OCI-LY7 (cell line): ENCODE measurements at regions not wholly inside any gene's neighbourhood (a gene's known extent, or its start where the extent isn't known, plus 50 kb on each side); places are given as distances from the start of the nearest gene placed in this dataset.
"Not testable (repeated sequence)": the region's sequence is repeated elsewhere in the genome, so short reads cannot be mapped to it uniquely, and the experiment has no call there.

ENCODE experiments used
- BruUV-seq: library from RNA; stranded (reverse); fragments of 400-500 nt; replicated peaks from 2 replicates; lab custom pipeline; 2021; lab: Mats Ljungman, UMichigan
- CTCF ChIA-PET: fragments of 300-600 bp; sonication (Branson Sonifier 250); formaldehyde crosslinking; loops from one replicate; lab custom pipeline; 2022; ENCODE audit warnings: antibody characterized with exemption; ENCODE audit not compliant: unreplicated experiment; lab: Charles Lee
- POLR2A ChIA-PET: fragments of 300-600 bp; sonication (Branson Sonifier 250); formaldehyde crosslinking; loops from one replicate; lab custom pipeline; 2022; ENCODE audit warnings: antibody characterized with exemption; lab: Charles Lee
- DNase-seq: peaks from one replicate; pipeline ENCODE4 v3.0.0-alpha.2; 2015; ENCODE audit warnings: low spot score
- H2AFZ ChIP-seq: fragments of 200-600 bp; sonication (generic), shearing (Covaris generic); 2 replicates; pipeline ENCODE4 v1.6.1; 2014; ENCODE audit warnings: mild to moderate bottlenecking, antibody characterized with exemption, low read length, moderate library complexity
- H3K27ac ChIP-seq: fragments of 200-600 bp; sonication (generic); 2 replicates; pipeline ENCODE4 v1.5.1; 2014; ENCODE audit warnings: mixed run types, low read depth, mild to moderate bottlenecking, moderate library complexity, low read length, inconsistent platforms; ENCODE audit not compliant: poor library complexity, severe bottlenecking
- H3K36me3 ChIP-seq: fragments of 200-600 bp; sonication (generic); 2 replicates; pipeline ENCODE4 v1.6.1; 2014; ENCODE audit warnings: mild to moderate bottlenecking, antibody characterized with exemption, low read length, moderate library complexity, mixed read lengths; ENCODE audit not compliant: insufficient read depth
- H3K4me1 ChIP-seq: fragments of 200-600 bp; sonication (generic); 2 replicates; pipeline ENCODE4 v1.5.1; 2014; ENCODE audit warnings: mild to moderate bottlenecking, low read length; ENCODE audit not compliant: insufficient read depth, poor library complexity, severe bottlenecking
- H3K4me2 ChIP-seq: fragments of 200-600 bp; sonication (generic); 2 replicates; pipeline ENCODE4 v1.6.1; 2014; ENCODE audit warnings: mild to moderate bottlenecking, low read length
- H3K4me3 ChIP-seq: fragments of 200-600 bp; sonication (generic); 2 replicates; pipeline ENCODE4 v1.5.1; 2014; ENCODE audit warnings: mild to moderate bottlenecking, low read depth, low read length; ENCODE audit not compliant: poor library complexity, severe bottlenecking
- H3K79me2 ChIP-seq: fragments of 200-600 bp; sonication (generic); 2 replicates; pipeline ENCODE4 v1.6.1; 2016; ENCODE audit warnings: low read depth, mild to moderate bottlenecking, low read length, moderate library complexity, mixed read lengths; ENCODE audit not compliant: insufficient read depth
- H3K9me2 ChIP-seq: fragments of 200-600 bp; sonication (generic); 2 replicates; pipeline ENCODE4 v1.6.1; 2016; ENCODE audit warnings: mild to moderate bottlenecking, low read length, mixed read lengths; ENCODE audit not compliant: insufficient read depth
- H3K9me3 ChIP-seq: fragments of 200-600 bp; sonication (generic); 2 replicates; pipeline ENCODE4 v1.6.1; 2014; ENCODE audit warnings: mild to moderate bottlenecking, mixed run types, low read length, mixed read lengths
- H4K20me1 ChIP-seq: fragments of 200-600 bp; sonication (generic); 2 replicates; pipeline ENCODE4 v1.6.1; 2014; ENCODE audit warnings: mild to moderate bottlenecking, antibody characterized with exemption, low read length, moderate library complexity, mixed read lengths; ENCODE audit not compliant: insufficient read depth
- EZH2phosphoT487 ChIP-seq: fragments of 200-600 bp; sonication (generic); IDR thresholded peaks from 2 replicates; pipeline ENCODE4 v1.6.1; 2018; ENCODE audit warnings: low read depth, borderline replicate concordance, mild to moderate bottlenecking, mixed run types, antibody characterized with exemption, low read length, moderate library complexity, mixed read lengths
- intact Hi-C: fragments of 100-400 bp; cut with micrococcal nuclease; formaldehyde crosslinking; loops from one replicate; pipeline ENCODE4 v1.10.0; 2022; ENCODE audit not compliant: unreplicated experiment
- TF ChIP-seq, protein P1 (sequence below): fragments of 200-600 bp; sonication (generic); conservative IDR thresholded peaks from 2 replicates; pipeline ENCODE4 v1.5.1; 2014; ENCODE audit warnings: mild to moderate bottlenecking, antibody characterized with exemption, low read length, moderate library complexity, mixed read lengths

DNA sequence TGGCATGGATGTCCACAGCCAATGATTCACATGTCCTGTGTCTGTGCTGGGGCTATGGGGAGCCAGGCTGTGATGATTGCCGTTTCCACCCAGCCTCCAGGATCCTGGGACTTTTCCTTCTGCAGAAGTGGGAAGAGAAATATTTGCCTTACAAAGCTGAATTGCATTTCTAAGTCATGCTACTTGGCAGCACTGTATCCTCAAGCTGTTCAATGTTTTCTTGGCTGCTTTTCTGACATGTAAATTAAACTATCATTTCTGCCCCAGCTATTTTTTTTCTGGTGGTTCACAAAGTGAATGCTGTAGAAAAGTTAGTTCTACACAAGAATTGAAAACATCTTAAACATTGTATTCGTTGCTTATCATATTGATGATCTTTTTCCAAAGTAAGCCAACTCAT lies 51.9 kb upstream of the TCERG1L start:
- DNase-seq = no peak
- no peak for TF ChIP-seq EZH2phosphoT487
- TF ChIP-seq, protein P1, sequence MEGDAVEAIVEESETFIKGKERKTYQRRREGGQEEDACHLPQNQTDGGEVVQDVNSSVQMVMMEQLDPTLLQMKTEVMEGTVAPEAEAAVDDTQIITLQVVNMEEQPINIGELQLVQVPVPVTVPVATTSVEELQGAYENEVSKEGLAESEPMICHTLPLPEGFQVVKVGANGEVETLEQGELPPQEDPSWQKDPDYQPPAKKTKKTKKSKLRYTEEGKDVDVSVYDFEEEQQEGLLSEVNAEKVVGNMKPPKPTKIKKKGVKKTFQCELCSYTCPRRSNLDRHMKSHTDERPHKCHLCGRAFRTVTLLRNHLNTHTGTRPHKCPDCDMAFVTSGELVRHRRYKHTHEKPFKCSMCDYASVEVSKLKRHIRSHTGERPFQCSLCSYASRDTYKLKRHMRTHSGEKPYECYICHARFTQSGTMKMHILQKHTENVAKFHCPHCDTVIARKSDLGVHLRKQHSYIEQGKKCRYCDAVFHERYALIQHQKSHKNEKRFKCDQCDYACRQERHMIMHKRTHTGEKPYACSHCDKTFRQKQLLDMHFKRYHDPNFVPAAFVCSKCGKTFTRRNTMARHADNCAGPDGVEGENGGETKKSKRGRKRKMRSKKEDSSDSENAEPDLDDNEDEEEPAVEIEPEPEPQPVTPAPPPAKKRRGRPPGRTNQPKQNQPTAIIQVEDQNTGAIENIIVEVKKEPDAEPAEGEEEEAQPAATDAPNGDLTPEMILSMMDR = no peak
- no peaks in the 10 kb centered on the region for H3K9me3 ChIP-seq

DNA sequence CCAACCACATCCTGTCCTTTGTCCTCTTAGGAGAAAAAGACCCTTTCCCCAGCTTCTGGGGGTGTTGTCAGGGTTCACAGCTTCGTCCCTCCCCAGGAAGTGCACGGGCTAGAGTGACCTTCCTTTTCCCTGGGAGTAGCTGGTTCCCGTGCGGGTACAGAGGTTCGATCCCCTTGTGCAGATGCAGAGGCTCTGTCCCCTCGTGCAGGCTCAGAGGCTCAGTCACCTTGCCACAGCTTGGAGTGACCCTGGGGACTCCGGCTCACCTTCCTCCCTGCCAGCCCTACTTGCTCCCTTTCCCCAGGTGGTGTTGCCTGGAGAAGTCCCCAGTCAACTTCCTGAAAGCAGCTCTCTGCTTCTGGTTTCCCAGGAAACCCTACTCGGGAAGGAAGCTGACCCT lies 60.0 kb upstream of the TCERG1L start:
- no peaks in the 10 kb centered on the region for H3K9me2 ChIP-seq
- no peaks in the 10 kb centered on the region for H4K20me1 ChIP-seq
- no peaks in the 10 kb centered on the region for H3K36me3 ChIP-seq
- POLR2A ChIA-PET = no interaction called here
- no peak overlapping the region for H2AFZ ChIP-seq
- no peaks in the 10 kb centered on the region for H3K79me2 ChIP-seq
- no peak for DNase-seq
- no peaks in the 10 kb centered on the region for H3K4me1 ChIP-seq
- CTCF ChIA-PET = no interaction called here
- no peak overlapping the region for H3K4me3 ChIP-seq
- BruUV-seq = no TSS peak
- no peak overlapping the region for H3K4me2 ChIP-seq
- TF ChIP-seq EZH2phosphoT487 = no peak
- TF ChIP-seq, protein P1 = no peak
- no peak overlapping the region for H3K27ac ChIP-seq
- no peaks in the 10 kb centered on the region for H3K9me3 ChIP-seq
- intact Hi-C loops = no loop called here

More for the DNA sequence above, 51.9 kb upstream of the TCERG1L start:
- no peaks in the 10 kb centered on the region for H3K79me2 ChIP-seq
- H3K4me3 ChIP-seq = no peak overlapping the region
- ChIA-PET CTCF (no interaction called here), POLR2A (no interaction called here)
- no peaks in the 10 kb centered on the region for H3K9me2 ChIP-seq
- no TSS peak for BruUV-seq
- intact Hi-C loops = no loop called here
- no peaks in the 10 kb centered on the region for H4K20me1 ChIP-seq
- no peak overlapping the region for H3K4me2 ChIP-seq
- H3K4me1 ChIP-seq = no peaks in the 10 kb centered on the region
- H2AFZ ChIP-seq = no peak overlapping the region
- H3K27ac ChIP-seq = no peak overlapping the region
- H3K36me3 ChIP-seq = no peaks in the 10 kb centered on the region

- Histone ChIP-seq H3K79me2 (no peaks in the 10 kb centered on the region), H3K9me3 (no peaks in the 10 kb centered on the region), H3K4me3 (no peak overlapping the region), H3K4me1 (no peaks in the 10 kb centered on the region), H3K36me3 (no peaks in the 10 kb centered on the region), H4K20me1 (no peaks in the 10 kb centered on the region), H3K9me2 (no peaks in the 10 kb centered on the region), H3K4me2 (no peak overlapping the region), H3K27ac (no peak overlapping the region), H2AFZ (no peak overlapping the region)
- intact Hi-C loops = no loop called here
- DNase-seq = no peak
- no TSS peak for BruUV-seq
- POLR2A ChIA-PET = no interaction called here
- TF ChIP-seq EZH2phosphoT487 = no peak
- TF ChIP-seq, protein P1 = no peak
- CTCF ChIA-PET = no interaction called here
Observed at GRCh38 chr10:131381576-131381975, 70.1 kb upstream of the TCERG1L start.

GRCh38 chr10:131385161-131385872 lies 73.8 kb upstream of the TCERG1L start:
- intact Hi-C loops, CTCF ChIA-PET: not testable (repeated sequence)

More at GRCh38 chr10:131385161-131385872, 73.8 kb upstream of the TCERG1L start:
- H3K9me3 ChIP-seq, H4K20me1 ChIP-seq, H3K9me2 ChIP-seq, H3K27ac ChIP-seq, POLR2A ChIA-PET, H3K79me2 ChIP-seq, H3K4me1 ChIP-seq, H3K36me3 ChIP-seq, H2AFZ ChIP-seq, H3K4me3 ChIP-seq, H3K4me2 ChIP-seq, BruUV-seq, DNase-seq: not testable (repeated sequence)
